GM23338 (cell line): ENCODE measurements at regions not wholly inside any gene's neighbourhood (a gene's known extent, or its start where the extent isn't known, plus 50 kb on each side); places are given as distances from the start of the nearest gene placed in this dataset.

ENCODE experiments used
- ATAC-seq: fragments of 200-7000 bp; cut with Tn5 transposase; 3 replicates; pipeline ENCODE4 v1.9.1; 2020
- DNase-seq: peaks from one replicate; pipeline ENCODE4 v3.0.0-alpha.2; 2015; ENCODE audit warnings: low spot score
- H2AFZ ChIP-seq: fragments of 200-600 bp; sonication (generic); 2 replicates; pipeline ENCODE4 v1.8.0; 2016; ENCODE audit warnings: antibody characterized with exemption, mild to moderate bottlenecking, moderate library complexity
- H3F3A ChIP-seq: fragments of 200-600 bp; sonication (generic); replicated peaks from 2 replicates; pipeline ENCODE4 v1.8.0; 2017; ENCODE audit warnings: antibody characterized with exemption, mixed run types, low read depth
- H3K27ac ChIP-seq: fragments of 200-600 bp; sonication (generic); 2 replicates; pipeline ENCODE4 v1.6.1; 2016; ENCODE audit warnings: low read depth
- H3K27me3 ChIP-seq: fragments of 200-600 bp; sonication (generic); 2 replicates; pipeline ENCODE4 v1.8.0; 2016; ENCODE audit warnings: mild to moderate bottlenecking, mixed run types, moderate library complexity; ENCODE audit not compliant: insufficient read depth
- H3K36me3 ChIP-seq: fragments of 200-600 bp; sonication (generic); 2 replicates; pipeline ENCODE4 v1.8.0; 2016; ENCODE audit warnings: mild to moderate bottlenecking; ENCODE audit not compliant: insufficient read depth
- H3K4me1 ChIP-seq: fragments of 200-600 bp; sonication (generic); 2 replicates; pipeline ENCODE4 v1.8.0; 2016; ENCODE audit warnings: mild to moderate bottlenecking, moderate library complexity; ENCODE audit not compliant: insufficient read depth
- H3K4me2 ChIP-seq: fragments of 200-600 bp; sonication (generic); 2 replicates; pipeline ENCODE4 v1.7.1; 2017; ENCODE audit warnings: mixed run types
- H3K4me3 ChIP-seq: fragments of 200-600 bp; sonication (generic); 2 replicates; pipeline ENCODE4 v1.6.1; 2016; ENCODE audit warnings: mixed run types
- H3K79me2 ChIP-seq: fragments of 200-600 bp; sonication (generic); replicated peaks from 2 replicates; pipeline ENCODE4 v1.8.0; 2017; ENCODE audit warnings: mild to moderate bottlenecking; ENCODE audit not compliant: insufficient read depth
- H3K9me2 ChIP-seq: fragments of 200-600 bp; sonication (generic); 2 replicates; pipeline ENCODE4 v1.8.0; 2017; ENCODE audit not compliant: insufficient read depth
- H4K20me1 ChIP-seq: fragments of 200-600 bp; sonication (generic); replicated peaks from 2 replicates; pipeline ENCODE4 v1.8.0; 2017; ENCODE audit warnings: mild to moderate bottlenecking; ENCODE audit not compliant: insufficient read depth
- H3K27ac Mint-ChIP-seq: 2 replicates; pipeline ENCODE4 v1.8.0; 2020; ENCODE audit warnings: inconsistent platforms, mild to moderate bottlenecking, moderate library complexity, mixed read lengths
- H3K27me3 Mint-ChIP-seq: 3 replicates; pipeline ENCODE4 v1.8.0; 2022; ENCODE audit warnings: low read depth, mild to moderate bottlenecking, moderate library complexity, mixed read lengths, inconsistent platforms; ENCODE audit not compliant: insufficient read depth, poor library complexity
- H3K36me3 Mint-ChIP-seq: 3 replicates; pipeline ENCODE4 v1.8.0; 2021; ENCODE audit warnings: low read depth, mild to moderate bottlenecking, inconsistent platforms, moderate library complexity, mixed read lengths
- H3K4me1 Mint-ChIP-seq: 3 replicates; pipeline ENCODE4 v1.8.0; 2020; ENCODE audit warnings: mild to moderate bottlenecking, inconsistent platforms, mixed read lengths
- H3K4me3 Mint-ChIP-seq: 3 replicates; pipeline ENCODE4 v1.8.0; 2021; ENCODE audit warnings: moderate library complexity, mild to moderate bottlenecking, inconsistent platforms, mixed read lengths
- H3K9me3 Mint-ChIP-seq: 3 replicates; pipeline ENCODE4 v1.8.0; 2020; ENCODE audit warnings: moderate library complexity, mild to moderate bottlenecking, inconsistent platforms, mixed read lengths
- CREB1 ChIP-seq: fragments of 250-450 bp; sonication (Bioruptor Pico); IDR thresholded peaks from 2 replicates; pipeline ENCODE4 v1.5.0; 2020; ENCODE audit warnings: low read depth, mild to moderate bottlenecking, moderate library complexity
- CTCF ChIP-seq, 2 experiments: fragments of 200-600 bp in 1 of 2; sonication (generic) in 1 of 2; conservative IDR thresholded peaks; 2 replicates each; pipeline versions ENCODE4 v1.5.1 to v1.6.1; 2016 to 2017; ENCODE audit warnings: antibody characterized with exemption in 2 of 2, low read depth in 2 of 2, mild to moderate bottlenecking in 2 of 2, moderate library complexity in 1 of 2
- EZH2 ChIP-seq: fragments of 200-600 bp; sonication (generic); IDR thresholded peaks from one replicate; pipeline ENCODE4 v1.8.0; 2017; ENCODE audit warnings: antibody characterized with exemption, mild to moderate bottlenecking, low read depth; ENCODE audit not compliant: unreplicated experiment
- JUNB ChIP-seq: IDR thresholded peaks from one replicate; pipeline ENCODE4 v1.6.1; 2016; ENCODE audit warnings: antibody characterized with exemption; ENCODE audit not compliant: unreplicated experiment
- POLR2AphosphoS5 ChIP-seq: IDR thresholded peaks from 2 replicates; pipeline ENCODE4 v1.6.1; 2016; ENCODE audit warnings: antibody characterized with exemption, low read depth
- STAT1 ChIP-seq: IDR thresholded peaks from one replicate; pipeline ENCODE4 v1.6.1; 2016; ENCODE audit warnings: antibody characterized with exemption; ENCODE audit not compliant: unreplicated experiment
- ZNF114 ChIP-seq: fragments of 250-450 bp; sonication (Bioruptor Pico); IDR thresholded peaks from 2 replicates; pipeline ENCODE4 v1.5.0; 2020; ENCODE audit warnings: mild to moderate bottlenecking, moderate library complexity
- ZNF331 ChIP-seq: fragments of 250-450 bp; sonication (Bioruptor Pico); IDR thresholded peaks from 2 replicates; pipeline ENCODE4 v1.5.0; 2020; ENCODE audit warnings: low read depth, mild to moderate bottlenecking, moderate library complexity
- ZNF462 ChIP-seq: fragments of 250-450 bp; sonication (Bioruptor Pico); IDR thresholded peaks from 2 replicates; pipeline ENCODE4 v1.5.0; 2020; ENCODE audit warnings: mild to moderate bottlenecking, moderate library complexity

GRCh38 chr20:63121749-63122405 is 94.1 kb downstream of the YTHDF1 start (continued):
- TF ChIP-seq ZNF462 (CRISPR knock-in tag) (no peak), POLR2AphosphoS5 (no peak), JUNB (no peak), EZH2 (no peak), STAT1 (no peak), ZNF114 (no peak), CREB1 (CRISPR knock-in tag) (no peak)

DNA sequence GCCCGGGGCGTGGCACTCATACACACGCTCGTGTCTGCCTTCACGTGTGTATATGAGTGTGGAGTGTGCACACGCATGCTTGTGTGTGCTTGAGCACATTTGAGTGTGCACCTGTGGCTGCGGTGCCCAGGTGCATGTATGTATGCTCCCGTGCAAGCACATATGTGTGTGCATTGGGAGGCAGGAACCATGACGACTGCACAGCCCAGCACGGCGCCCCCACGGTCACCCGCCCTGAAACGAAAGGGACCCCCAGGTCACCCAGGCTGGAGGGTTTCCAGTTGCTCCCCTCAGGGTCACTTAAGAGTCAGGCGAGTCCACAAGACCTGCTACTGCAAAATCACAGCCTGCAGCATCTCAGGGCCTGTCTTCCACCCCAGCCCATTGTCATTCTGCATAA is 94.7 kb downstream of the YTHDF1 start:
- H3K27ac ChIP-seq, result no peak overlapping the region
- no peaks in the 10 kb centered on the region for H3K27me3 ChIP-seq
- no peak overlapping the region for H3K27ac Mint-ChIP-seq
- H3K9me2 ChIP-seq, result no peaks in the 10 kb centered on the region
- no peaks in the 10 kb centered on the region for H3K4me1 ChIP-seq
- peaks cover 33% of the 10 kb centered on the region for H3K27me3 Mint-ChIP-seq
- no peak overlapping the region for H3K4me2 ChIP-seq
- H3K4me3 Mint-ChIP-seq, result no peak overlapping the region
- no peak overlapping the region for H2AFZ ChIP-seq
- no peak overlapping the region for H3K4me3 ChIP-seq
- ATAC-seq, result no peak
- no peaks in the 10 kb centered on the region for H3K36me3 ChIP-seq
- H3K4me1 Mint-ChIP-seq, result peaks cover 2% of the 10 kb centered on the region
- no peaks in the 10 kb centered on the region; the same call in 2 of the 3 replicates for H3K36me3 Mint-ChIP-seq
- H3K79me2 ChIP-seq, result no peaks in the 10 kb centered on the region
- H3K9me3 Mint-ChIP-seq, result no peaks in the 10 kb centered on the region; the same call in 1 of the 3 replicates
- H3F3A ChIP-seq, result no peaks in the 10 kb centered on the region
- DNase-seq, result no peak
- H4K20me1 ChIP-seq, result no peaks in the 10 kb centered on the region
- TF ChIP-seq CTCF (conservative IDR thresholded peaks at IDR 0.05; ENCODE audit: low read depth in 2 of 2) (no peak), EZH2 (no peak), ZNF331 (CRISPR knock-in tag) (no peak), CREB1 (CRISPR knock-in tag) (no peak), ZNF114 (no peak), STAT1 (no peak), JUNB (no peak)
